Ascending aorta (tissue), 2 donors: ENCODE measurements at regions not wholly inside any gene's neighbourhood (a gene's known extent, or its start where the extent isn't known, plus 50 kb on each side); places are given as distances from the start of the nearest gene placed in this dataset.

Source experiments
- DNase-seq, 2 donors: peaks; one replicate each; pipeline ENCODE4 v3.0.0-alpha.2; 2019; ENCODE audit warnings: low spot score in 2 of 2
- H3K27ac ChIP-seq, 2 donors: fragments of 200-600 bp; sonication (generic); one replicate each; pipeline ENCODE4 v1.5.1; 2016 to 2017; ENCODE audit warnings: mild to moderate bottlenecking in 1 of 2
- H3K27me3 ChIP-seq: fragments of 200-600 bp; sonication (generic); one replicate; pipeline ENCODE4 v1.5.1; 2017
- H3K36me3 ChIP-seq, 2 donors: fragments of 200-600 bp; sonication (generic); one replicate each; pipeline ENCODE4 v1.5.1; 2016
- H3K4me1 ChIP-seq, 2 donors: fragments of 200-600 bp; sonication (generic); one replicate each; pipeline ENCODE4 v1.5.1; 2016 to 2017; ENCODE audit warnings: mild to moderate bottlenecking in 1 of 2
- H3K4me3 ChIP-seq, 2 donors: fragments of 200-600 bp; sonication (generic); one replicate each; pipeline ENCODE4 v1.5.1; 2016 to 2017; ENCODE audit warnings: mild to moderate bottlenecking in 1 of 2
- H3K9me3 ChIP-seq, 2 donors: fragments of 200-600 bp; sonication (generic); one replicate each; pipeline ENCODE4 v1.5.1; 2016
- CTCF ChIP-seq, 3 experiments: fragments of 200-600 bp in 2 of 3; fragments of 450-650 bp in 1 of 3; sonication (generic) in 2 of 3; IDR thresholded peaks; one replicate each; pipeline ENCODE4 v1.5.1; 2016 to 2019; ENCODE audit warnings: antibody characterized with exemption in 3 of 3, mild to moderate bottlenecking in 1 of 3, moderate library complexity in 1 of 3
- intact Hi-C: fragments of 100-400 bp; cut with DNase I; formaldehyde crosslinking; loops from one replicate; pipeline ENCODE4 v1.15.1; 2023

GRCh38 chr4:14336656-14337055 lies 665.6 kb upstream of the CPEB2 start:
- intact Hi-C loops: no loop called here
- Histone ChIP-seq H3K4me3 (no peak overlapping the region), H3K9me3 (no peaks in the 10 kb centered on the region), H3K36me3 (no peaks in the 10 kb centered on the region), H3K27me3 (no peaks in the 10 kb centered on the region), H3K4me1 (no peaks in the 10 kb centered on the region), H3K27ac (no peak overlapping the region)
- TF ChIP-seq CTCF (IDR thresholded peaks at IDR 0.05): no peak
- no peak for DNase-seq

GRCh38 chr4:14337892-14338584 lies 664.2 kb upstream of the CPEB2 start:
- intact Hi-C loops: no loop called here
- Histone ChIP-seq H3K36me3 (no peaks in the 10 kb centered on the region), H3K4me1 (no peaks in the 10 kb centered on the region), H3K4me3 (no peak overlapping the region), H3K9me3 (no peaks in the 10 kb centered on the region), H3K27me3 (no peaks in the 10 kb centered on the region), H3K27ac (no peak overlapping the region)
- DNase-seq: no peak
- TF ChIP-seq CTCF (IDR thresholded peaks at IDR 0.05): no peak

- Histone ChIP-seq H3K27me3 (no peaks in the 10 kb centered on the region), H3K9me3 (no peaks in the 10 kb centered on the region), H3K27ac (no peak overlapping the region), H3K4me3 (no peak overlapping the region), H3K36me3 (no peaks in the 10 kb centered on the region), H3K4me1 (no peaks in the 10 kb centered on the region)
- no peak for TF ChIP-seq CTCF (IDR thresholded peaks at IDR 0.05)
- intact Hi-C loops: no loop called here
- DNase-seq: no peak
Measured at GRCh38 chr4:14338585-14339265, 663.6 kb upstream of the CPEB2 start.

GRCh38 chr4:14339715-14340114 lies 662.6 kb upstream of the CPEB2 start:
- no peak for TF ChIP-seq CTCF (IDR thresholded peaks at IDR 0.05)
- Histone ChIP-seq H3K9me3 (no peaks in the 10 kb centered on the region), H3K4me3 (no peak overlapping the region), H3K4me1 (no peaks in the 10 kb centered on the region), H3K36me3 (no peaks in the 10 kb centered on the region), H3K27ac (no peak overlapping the region), H3K27me3 (no peaks in the 10 kb centered on the region)
- intact Hi-C loops: no loop called here
- no peak for DNase-seq

- H3K27ac ChIP-seq: no peak overlapping the region
- no peaks in the 10 kb centered on the region for H3K36me3 ChIP-seq
- H3K4me3 ChIP-seq: no peak overlapping the region
- H3K4me1 ChIP-seq: no peaks in the 10 kb centered on the region
- no peaks in the 10 kb centered on the region for H3K27me3 ChIP-seq
- no peaks in the 10 kb centered on the region for H3K9me3 ChIP-seq
- TF ChIP-seq CTCF (IDR thresholded peaks at IDR 0.05): no peak
- intact Hi-C loops: no loop called here
- no peak for DNase-seq
Measured at GRCh38 chr4:14340321-14340720, 662.0 kb upstream of the CPEB2 start.
